ENCODE measurements at regions not wholly inside any gene's neighbourhood (a gene's known extent, or its start where the extent isn't known, plus 50 kb on each side); places are given as distances from the start of the nearest gene placed in this dataset.

GRCh38 chr13:90222758-90223157 is 1124.7 kb upstream of the MIR17HG start:
- TF ChIP-seq CTCF (conservative IDR thresholded peaks at IDR 0.05; ENCODE audit: low read depth, low read length) (no peak), EZH2phosphoT487 (IDR thresholded peaks at IDR 0.05; ENCODE audit: borderline replicate concordance, low read length) (no peak), EZH2 (IDR thresholded peaks at IDR 0.05; ENCODE audit: low read length, unreplicated experiment) (no peak)
